ENCODE measurements at regions not wholly inside any gene's neighbourhood (a gene's known extent, or its start where the extent isn't known, plus 50 kb on each side); places are given as distances from the start of the nearest gene placed in this dataset.

DNA sequence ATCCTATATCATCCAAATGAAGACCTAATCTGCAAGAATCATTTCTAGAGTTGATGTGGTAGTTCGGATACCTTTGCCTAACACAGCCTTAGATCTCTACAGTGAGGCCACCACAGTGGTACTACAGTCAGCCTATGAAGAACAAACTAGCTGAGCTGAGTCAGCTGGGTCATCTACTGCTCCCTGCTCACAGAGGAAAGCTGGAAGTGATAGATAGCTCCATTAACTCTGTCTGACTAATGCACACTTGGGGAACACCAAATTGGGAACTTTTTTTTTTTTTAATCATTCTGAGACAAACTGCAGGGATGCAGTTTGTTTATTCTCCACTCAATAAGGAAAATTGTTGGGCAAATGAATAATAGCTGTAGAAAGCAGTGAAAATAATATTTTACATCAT is 1160.6 kb downstream of the PCDH9 start:
- no peak for DNase-seq

DNA sequence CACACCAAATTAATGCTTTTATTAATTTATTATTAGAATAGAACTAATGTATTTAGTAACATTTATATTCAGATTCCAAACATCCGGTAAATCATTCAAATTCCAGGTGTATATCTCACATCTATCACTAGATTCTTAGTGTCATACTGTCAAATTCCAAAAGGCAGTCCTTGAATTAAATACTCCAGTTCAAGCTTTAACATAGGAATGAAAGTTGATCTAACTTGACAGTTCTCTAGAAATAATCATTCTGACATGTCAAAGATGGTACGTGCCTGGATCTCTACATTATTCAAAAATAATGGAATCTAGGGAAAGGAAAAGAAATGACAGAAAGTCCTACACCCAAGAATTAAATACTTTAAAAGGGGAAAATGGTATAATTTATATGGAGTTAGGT is 1161.5 kb downstream of the PCDH9 start:
- no peak for DNase-seq

DNA sequence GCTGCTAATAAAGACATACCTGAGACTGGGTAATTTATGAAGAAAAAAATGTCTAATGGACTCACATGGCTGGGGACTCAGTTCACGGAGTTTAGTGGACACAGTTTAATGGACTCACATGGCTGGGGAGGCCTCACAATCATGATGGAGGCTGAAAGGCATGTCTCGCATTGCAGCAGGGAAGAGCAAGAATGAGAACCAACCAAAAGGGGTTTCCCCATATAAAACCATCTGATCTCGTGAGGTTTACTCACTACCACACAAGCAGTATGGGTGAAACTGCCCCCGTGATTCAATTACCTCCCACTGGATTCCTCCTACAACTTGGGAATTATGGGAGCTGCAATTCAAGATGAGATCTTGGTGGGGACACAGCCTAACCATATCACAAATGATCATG is 1181.2 kb downstream of the PCDH9 start:
- DNase-seq = no peak

DNA sequence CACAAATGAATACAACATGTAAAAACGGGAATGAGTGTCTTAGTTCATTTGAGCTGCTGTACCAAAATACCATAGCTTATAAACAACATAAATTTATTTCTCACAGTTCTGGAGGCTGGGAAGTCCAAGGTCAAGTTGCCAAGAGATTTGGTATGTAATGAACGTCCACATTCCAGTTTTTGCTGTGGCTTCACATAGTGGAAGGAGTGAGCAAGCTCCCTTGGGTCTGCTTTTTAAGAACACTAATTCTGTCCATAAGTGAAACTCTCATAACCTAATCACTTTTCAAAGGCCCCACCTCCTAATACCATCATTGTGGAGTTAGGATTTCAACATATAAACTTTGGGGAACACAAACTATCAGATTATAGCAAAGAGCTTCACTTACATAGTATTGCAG is 1189.6 kb downstream of the PCDH9 start:
- DNase-seq = no peak

DNA sequence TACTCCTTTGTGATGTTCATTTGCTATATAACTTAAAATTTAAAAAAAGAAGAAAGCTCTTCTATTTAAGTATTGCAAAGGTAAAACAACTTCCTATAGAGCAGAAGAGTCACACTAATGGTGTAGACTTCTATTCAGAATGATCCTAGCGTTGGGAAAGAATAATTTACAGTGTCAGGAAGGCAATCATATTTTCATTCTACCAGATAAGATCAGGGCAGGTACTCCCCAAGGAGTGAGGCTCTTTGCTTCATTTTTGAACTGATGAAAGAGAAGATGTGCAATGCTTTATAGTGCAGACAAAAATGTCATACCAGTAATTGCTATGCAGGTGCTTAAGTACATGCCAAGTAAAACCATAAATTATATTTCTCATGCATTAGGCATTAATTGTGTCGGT is 1193.0 kb downstream of the PCDH9 start:
- no peak for DNase-seq

DNA sequence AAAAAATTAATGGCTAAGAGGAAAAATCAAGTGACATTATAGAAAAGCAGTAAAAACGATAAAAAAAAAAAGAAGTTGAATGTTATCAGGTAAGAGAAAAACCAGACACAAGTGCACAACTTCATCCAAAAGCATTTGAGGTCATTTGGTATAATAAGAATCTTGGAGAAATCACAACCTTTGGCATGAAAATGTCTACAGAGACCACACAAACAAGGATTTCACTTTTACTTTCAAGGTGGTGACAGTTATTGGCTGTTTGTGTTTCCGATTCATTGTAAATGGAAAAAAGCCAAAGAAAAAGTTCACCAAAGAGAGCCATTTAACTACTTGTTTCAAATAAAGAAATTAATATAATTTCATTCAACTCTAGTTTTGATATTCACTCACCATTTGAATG is 1193.5 kb downstream of the PCDH9 start:
- DNase-seq = no peak

DNA sequence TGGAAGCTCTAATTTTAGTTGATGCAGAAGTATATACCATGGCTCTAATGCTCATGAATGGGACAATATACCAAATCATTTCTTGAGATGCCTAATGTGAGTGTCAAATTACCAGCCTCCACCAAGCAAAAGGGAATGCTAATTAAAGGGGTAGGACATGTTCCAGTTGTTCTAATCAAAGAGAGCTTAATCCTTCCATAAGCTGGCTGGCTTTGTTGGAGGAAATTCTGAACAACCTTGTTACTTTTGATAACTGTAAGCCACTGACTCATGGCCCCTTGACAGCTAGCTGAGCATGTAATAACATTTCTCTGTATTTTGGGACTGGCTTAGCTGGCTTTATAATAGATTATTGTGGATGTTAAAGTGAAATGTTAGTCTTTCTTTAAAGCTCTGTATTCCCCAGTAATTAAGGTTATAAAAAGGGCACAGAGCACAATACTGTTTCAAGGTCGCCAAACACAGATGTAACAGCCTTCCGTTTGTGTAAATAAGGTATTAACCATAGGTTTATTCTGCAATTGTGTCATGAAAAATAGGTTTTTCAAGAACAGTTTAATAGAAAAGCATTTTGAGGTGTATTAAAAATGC is 1194.0 kb downstream of the PCDH9 start:
- no peak for DNase-seq

DNA sequence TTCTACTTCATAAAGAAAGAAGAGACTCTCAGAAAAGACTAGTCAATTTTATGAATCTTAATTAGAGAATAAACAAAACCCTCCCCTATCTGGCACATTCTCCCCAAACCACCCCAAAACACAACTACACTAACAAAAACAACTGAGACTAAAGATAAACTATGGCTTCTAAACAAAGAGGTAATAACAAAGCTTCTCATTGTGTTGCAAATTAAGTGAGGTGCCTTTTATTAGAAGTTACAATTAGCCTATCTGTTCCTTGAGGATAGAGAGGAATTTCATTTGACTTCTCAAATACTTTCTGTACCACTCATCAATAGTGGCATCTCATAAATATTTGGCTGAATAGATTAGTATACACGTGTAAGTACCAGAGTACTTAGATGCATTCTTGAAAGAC is 1196.2 kb downstream of the PCDH9 start:
- DNase-seq = no peak

DNA sequence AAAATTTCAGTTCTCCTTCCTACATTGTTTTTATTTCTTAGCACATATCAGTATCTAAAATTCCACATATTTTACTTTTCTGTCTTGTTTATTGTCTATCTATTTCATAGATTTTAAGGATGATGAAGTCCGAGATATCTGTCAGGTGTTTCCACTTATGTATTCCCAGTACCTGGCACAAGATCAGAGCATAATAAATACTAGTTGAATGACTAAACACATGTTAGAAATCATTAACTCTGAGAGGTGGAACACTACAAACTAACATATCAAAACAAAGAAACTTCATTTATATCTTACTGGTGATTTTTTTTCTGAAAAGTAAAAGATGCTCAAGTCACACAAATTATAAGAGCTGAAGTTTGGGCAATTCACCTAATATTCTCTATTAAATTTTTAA is 1208.3 kb downstream of the PCDH9 start:
- DNase-seq = no peak

DNA sequence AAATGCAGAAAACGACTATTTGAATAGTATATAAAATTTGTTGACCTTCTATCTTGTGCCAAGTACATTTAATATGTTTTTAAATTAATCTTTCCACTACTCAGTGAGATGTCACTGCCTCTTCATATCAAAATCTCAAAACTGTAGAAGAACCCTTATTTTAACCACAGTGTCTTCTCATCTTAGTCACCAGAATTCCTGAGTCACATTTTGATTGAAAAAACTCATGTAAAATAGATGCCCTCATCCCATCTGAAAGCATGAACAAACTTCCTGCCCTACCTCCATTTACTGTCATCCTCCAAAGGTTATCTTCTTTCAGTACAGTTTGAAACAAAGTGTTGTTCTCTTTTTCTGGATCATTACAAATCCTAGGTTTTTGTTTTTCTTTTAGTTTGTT is 1215.4 kb downstream of the PCDH9 start:
- DNase-seq = no peak

DNA sequence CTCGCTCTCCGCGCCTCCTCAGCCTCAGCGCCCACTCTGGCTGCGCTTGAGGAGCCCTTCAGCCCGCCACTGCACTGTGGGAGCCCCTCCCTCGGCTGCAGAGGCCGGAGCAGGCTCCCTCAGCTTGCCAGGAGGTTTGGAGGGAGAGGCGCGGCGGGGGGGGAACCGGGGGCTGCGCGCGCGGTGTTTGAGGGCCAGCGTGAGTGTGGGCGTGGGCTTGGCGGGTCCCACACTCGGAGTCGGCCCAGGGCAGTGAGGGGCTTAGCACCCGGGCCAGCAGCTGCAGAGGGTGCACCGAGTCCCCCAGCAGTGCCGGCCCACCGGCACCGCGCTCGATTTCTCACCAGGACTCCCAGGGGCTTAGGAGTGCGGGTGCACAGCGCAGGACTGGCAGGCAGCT is 1220.9 kb downstream of the PCDH9 start:
- DNase-seq = no peak

DNA sequence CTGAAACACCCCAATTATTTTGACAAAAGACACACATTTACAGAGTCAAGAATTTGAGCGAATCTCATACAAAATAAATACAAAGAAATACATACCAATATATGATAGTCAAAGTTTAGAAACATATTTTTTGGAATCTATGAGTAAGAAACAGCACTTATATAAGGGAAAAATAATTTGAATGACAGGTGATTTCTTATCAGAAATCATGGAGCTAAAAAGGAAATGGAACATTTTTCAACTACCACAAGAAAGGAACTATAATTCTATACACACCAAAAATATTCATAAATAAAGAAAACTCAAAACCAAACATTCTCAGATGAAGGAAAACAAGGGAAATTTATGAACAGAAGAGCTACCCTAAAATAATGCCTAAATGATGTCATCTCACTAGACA is 1226.6 kb downstream of the PCDH9 start:
- DNase-seq = no peak

DNA sequence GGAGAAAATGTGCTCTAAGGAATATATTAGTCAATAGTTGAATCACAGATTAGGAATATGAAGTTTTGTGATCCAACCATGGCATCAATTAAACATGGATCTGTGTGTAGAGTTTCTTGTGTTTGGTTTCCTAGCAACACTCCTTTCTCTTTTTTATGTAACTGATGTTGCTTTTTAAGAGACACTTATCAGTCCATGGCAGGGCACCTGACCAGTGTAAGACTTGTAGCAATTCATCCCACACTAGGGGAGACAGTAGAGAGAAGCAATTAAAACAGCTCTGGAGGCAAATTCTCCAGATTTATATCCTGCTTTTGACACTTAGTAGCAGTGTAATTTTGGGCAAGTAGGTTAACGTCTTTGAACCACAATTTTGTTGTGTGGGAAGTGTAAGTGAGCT is 1229.0 kb downstream of the PCDH9 start:
- no peak for DNase-seq

DNA sequence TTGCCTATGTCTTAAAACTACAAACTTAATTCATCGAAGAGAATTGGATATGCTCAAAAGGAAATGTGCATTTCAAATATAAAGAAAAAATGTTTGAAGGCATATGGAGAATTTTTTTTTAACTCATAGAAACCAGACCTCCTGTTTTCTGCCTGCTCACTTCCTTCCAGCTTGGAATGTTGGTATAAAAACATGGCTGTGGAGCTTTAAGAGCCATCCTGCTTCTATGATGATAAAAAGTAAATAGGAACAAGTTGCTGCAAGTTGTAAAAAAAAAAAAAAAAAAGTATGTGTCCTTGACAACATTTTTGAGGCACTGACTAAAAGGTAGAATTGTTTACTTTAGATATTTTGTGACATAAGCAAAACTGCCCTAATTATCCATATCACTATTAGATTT is 1230.7 kb downstream of the PCDH9 start:
- no peak for DNase-seq

DNA sequence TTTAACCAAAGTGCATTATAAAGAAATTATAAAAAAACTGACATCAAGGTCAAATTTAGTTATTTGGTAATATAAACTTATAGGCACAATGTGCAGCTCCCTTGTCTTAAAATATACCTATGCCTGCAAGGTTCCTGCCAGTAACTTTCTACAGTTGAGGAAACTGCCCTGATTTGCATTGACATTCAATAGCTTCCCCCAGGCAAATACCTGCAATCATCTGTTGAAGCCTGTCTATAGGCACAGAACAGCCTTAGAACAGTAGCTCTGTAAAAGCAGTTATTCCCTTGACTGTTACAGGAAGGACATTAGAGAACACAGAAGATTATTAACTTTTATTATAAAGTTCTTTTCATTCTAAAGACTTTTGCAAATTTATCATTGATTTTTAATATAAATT is 1239.5 kb downstream of the PCDH9 start:
- DNase-seq = peak; percentile 71 to 78

DNA sequence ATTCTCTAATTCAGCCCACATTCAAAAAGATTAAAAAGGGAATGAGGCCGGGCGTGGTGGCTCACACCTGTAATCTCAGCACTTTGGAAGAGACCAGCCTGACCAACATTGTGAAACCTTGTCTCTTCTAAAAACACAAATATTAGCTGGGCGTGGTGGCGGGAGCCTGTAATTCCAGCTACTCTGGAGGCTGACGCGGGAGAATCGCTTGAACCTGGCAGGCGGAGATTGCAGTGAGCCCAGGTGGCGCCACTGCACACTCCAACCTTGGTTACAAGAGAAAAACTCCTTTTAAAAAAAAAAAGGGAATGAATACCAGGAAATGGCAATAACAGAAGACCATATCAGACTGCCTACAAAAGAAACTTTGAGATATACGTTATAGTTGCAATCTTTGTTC is 1244.5 kb downstream of the PCDH9 start:
- DNase-seq = peak in 1 of 2 experiments; percentile 61

DNA sequence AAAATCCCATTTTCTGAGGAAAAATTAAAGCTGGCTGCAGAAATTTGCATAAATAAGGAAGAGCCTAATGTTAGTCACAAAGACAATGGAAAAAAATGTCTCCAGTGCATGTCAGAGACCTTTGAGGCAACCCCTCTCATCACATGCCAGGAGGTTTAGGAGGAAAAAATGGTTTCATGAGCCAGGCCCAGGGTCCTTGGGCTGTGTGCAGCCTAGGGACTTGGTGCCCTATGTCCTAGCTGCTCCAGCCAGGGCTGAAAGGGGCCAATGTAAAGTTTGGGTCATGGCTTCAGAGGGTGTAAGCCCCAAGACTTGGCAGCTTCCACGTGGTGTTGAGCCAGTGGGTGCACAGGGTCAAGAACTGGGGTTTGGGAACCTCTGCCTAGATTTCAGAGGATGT is 1252.6 kb downstream of the PCDH9 start:
- no peak for DNase-seq

DNA sequence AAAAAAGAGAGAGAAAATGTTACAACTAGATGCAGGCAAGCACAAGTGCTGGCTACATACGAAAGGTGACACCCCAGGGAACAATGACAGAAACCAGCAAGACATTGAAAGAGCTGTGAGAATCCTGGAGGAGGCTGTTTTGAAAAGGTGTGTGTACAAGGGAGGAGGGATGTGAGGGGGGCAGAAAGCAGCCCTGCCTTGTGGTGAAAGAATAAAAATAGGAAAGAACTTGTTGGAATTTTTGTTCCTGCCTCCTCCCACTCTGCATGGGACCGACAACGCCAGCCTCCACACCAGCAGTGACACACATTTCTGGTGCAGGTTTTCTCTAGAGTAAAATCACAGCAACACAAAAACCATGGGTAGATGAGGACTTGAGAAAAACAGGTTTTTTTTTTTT is 1258.6 kb downstream of the PCDH9 start:
- DNase-seq = no peak

DNA sequence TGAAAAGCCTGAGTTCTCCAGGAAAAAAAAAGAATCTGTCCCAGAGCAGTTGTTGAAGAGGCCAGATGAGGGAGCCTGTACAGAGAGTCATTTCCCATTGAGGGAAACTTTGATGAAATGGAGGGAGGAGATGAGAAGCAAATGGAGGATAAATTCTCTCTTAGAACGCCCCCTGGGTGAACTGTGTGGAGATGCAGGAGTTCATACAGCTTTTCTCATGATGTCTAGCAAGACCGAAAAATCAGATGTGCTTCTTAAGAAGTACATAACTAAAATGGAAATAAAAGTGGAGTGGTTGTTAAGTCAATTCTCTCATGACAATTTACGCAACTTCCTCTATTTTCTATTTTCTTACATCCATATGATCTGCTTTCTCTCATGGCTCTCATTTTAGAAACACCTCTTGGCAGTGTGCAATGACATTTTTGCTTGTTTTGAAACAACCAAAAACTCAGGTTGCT is 1263.1 kb downstream of the PCDH9 start:
- peak; percentile 14 to 61 for DNase-seq

DNA sequence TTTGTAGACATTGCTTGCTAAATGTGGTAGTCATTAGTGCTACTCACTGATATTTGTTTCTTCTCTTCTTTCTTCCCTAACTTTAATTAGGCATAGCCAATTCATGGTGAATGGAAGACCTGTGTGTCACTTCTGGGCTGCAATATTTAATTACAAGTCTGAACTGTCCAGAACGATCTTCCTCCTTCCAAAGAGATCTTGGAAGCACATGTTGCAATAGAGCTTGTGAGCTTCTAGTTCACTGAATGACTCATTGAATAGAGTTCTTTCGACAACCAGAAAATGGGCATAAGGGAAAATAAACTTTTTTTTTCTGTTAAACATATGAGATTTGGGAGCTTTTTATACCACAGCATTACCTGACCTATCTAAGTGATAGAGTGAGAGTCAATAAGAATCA is 1264.6 kb downstream of the PCDH9 start:
- DNase-seq = no peak

DNA sequence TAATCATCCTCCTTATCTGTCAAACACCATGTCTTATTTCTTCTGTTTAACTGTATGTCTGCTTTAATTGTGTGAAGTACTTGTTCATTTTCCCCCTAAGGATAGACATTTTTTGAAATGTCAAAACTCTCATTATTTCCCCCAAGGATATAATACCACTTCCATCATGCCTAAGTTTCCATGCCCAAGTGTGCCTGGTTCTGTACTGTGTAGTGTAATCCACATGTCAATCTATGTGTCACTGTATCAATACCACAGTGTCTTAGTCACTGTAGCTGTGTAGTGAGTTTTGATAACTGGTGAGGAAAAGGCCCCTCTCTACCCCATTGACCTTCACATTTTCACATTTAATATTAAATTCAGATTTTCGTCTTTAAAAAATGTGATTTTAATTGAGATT is 1265.5 kb downstream of the PCDH9 start:
- no peak for DNase-seq

DNA sequence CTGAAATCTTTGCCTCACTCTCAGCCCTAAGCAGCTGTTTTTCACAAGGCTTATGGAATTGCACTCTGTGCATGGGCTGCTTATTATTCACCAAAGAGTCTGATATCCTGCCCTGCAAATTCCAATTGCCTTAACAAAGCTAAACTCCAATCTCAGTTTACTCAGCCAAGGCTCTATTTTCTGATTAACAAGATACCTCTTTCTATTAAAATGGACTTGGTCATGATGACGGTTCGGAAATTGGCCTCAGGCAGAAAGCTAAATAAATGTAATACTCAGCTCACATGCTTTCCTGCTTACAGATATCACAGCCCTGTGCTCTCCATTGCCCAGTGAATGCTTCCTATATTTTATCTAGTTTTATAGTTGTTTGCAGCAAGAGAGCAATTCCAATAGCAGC is 1270.8 kb downstream of the PCDH9 start:
- no peak for DNase-seq

DNA sequence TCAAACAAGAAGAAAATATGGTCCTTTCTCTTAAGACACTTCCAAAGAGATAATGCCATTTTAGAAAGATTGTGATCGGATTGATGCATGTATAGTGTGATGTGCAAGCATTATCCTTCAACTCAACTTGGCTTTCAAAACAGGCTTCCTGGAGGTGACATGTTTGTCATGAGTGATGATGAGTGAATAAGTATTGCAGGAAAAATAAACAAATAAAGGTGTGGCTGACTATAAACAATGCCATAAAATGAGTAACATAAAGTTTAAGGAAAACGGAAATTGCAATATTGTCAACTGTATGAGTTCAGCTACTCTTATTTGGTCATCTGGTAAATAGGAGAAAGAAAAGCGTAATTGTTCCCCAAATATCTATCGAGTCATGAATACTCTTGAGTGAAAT is 1283.7 kb downstream of the PCDH9 start:
- no peak for DNase-seq

DNA sequence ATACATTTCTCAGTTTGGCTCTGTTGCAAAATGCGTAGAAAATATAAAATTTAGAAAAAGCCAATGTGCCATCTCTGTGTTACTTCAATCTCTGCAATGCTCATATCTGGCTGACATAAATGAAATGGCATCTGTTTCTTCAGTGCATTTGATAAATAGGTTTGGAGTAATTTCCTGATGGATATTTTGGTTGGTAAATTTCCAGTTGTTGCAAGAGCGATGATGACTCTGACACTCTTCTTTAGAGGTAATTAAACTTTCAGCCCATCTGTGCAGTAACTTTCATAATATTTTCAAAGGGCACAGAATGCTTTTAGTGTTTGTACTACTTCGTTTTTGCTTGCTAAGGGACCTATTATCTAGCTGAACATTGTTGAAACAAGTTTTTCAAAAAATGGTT is 1286.4 kb downstream of the PCDH9 start:
- no peak for DNase-seq

DNA sequence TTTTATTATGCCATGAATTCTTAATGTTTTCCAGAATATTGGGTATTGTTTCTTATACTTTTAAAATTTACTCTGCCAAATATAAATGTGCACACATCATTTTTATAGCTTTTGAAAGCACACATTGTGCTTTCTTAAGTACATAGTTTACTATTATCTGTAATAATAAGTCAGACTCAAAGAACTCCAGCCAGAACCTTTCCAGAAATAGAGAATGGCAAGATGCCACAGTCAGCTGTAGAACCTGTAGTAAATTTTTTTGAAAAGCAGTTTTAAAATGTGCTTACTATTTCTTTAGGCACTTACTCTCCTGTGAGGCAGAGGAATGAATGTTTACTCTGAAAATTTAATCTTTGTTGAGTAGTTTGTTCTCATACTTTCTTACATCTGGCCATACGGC is 1287.1 kb downstream of the PCDH9 start:
- DNase-seq = no peak

DNA sequence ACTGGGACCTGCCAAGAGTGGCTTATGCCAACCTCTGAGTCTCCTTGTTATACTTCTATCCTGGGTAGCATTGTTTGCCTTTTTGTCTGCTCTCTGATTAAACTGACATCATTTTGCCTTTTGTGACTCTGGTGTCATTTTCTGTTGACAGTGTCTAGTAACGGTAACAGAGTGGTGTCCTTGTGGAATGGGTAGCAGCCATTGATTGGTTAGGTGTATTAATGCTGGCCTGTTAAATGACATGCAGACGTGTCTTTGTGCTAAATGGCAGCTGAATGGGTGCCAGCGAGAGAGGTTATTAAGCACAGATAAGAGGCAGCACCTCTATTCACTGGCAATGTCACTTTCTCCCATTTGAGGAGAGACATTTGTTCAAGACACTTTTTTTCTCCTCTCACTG is 1289.4 kb downstream of the PCDH9 start:
- DNase-seq = no peak
